Lung (tissue), 11 donors: ENCODE measurements at regions not wholly inside any gene's neighbourhood (a gene's known extent, or its start where the extent isn't known, plus 50 kb on each side); places are given as distances from the start of the nearest gene placed in this dataset.

Experiments used
- ATAC-seq: fragments of 200-7000 bp; cut with Tn5 transposase; one replicate; pipeline ENCODE4 v1.9.1; 2020; ENCODE audit warnings: moderate number of reproducible peaks; ENCODE audit not compliant: insufficient read depth, low FRiP score
- DNase-seq, 3 donors: peaks; one replicate each; pipeline ENCODE4 v3.0.0-alpha.2; 2013 to 2017
- H3K27ac ChIP-seq, 2 donors: one replicate each; pipeline ENCODE4 v1.5.1; 2013; ENCODE audit warnings: mild to moderate bottlenecking in 2 of 2, moderate library complexity in 2 of 2, control low read depth in 1 of 2, inconsistent platforms in 1 of 2, low read depth in 1 of 2, low read length in 1 of 2
- H3K27me3 ChIP-seq, 3 donors: one replicate each; pipeline ENCODE4 v1.5.1; 2013; ENCODE audit warnings: low read length in 2 of 3; ENCODE audit not compliant: control insufficient read depth in 3 of 3, insufficient read depth in 3 of 3
- H3K36me3 ChIP-seq, 4 donors: one replicate each; pipeline ENCODE4 v1.5.1; 2013; ENCODE audit warnings: low read length in 4 of 4, mild to moderate bottlenecking in 1 of 4, moderate library complexity in 1 of 4; ENCODE audit not compliant: control insufficient read depth in 4 of 4, insufficient read depth in 4 of 4
- H3K4me1 ChIP-seq, 5 donors: one replicate each; pipeline ENCODE4 v1.5.1; 2013; ENCODE audit warnings: low read length in 5 of 5, mild to moderate bottlenecking in 2 of 5, moderate library complexity in 1 of 5; ENCODE audit not compliant: control insufficient read depth in 5 of 5, insufficient read depth in 5 of 5
- H3K4me3 ChIP-seq: one replicate; pipeline ENCODE4 v1.5.1; 2013; ENCODE audit warnings: mild to moderate bottlenecking, control low read depth, moderate library complexity
- H3K9ac ChIP-seq, 2 donors: one replicate each; pipeline ENCODE4 v1.5.1; 2013; ENCODE audit warnings: low read length in 2 of 2, control low read depth in 1 of 2; ENCODE audit not compliant: insufficient read depth in 1 of 2
- H3K9me3 ChIP-seq, 4 donors: one replicate each; pipeline ENCODE4 v1.5.1; 2013; ENCODE audit warnings: low read length in 3 of 4, mild to moderate bottlenecking in 1 of 4, moderate library complexity in 1 of 4; ENCODE audit not compliant: control insufficient read depth in 4 of 4, insufficient read depth in 3 of 4
- WGBS, 2 donors: extraction: QIAGEN DNeasy Blood & Tissue Kit; methylation state at CpG; one replicate each; pipeline ENCODE4 v1.1.7; 2013; 5-methylcytosine and 5-hydroxymethylcytosine counted together
- TF ChIP-seq, protein P1 (sequence below): IDR thresholded peaks from 2 replicates; pipeline ENCODE4 v1.5.1; 2012; ENCODE audit warnings: mild to moderate bottlenecking; ENCODE audit errors: control extremely low read depth, extremely low read depth
- donor health status: control.
- donor health status: control.
- donor health status: Bipolar disorder and iron deficiency.
- donor health status: healthy.
- donor health status: DM: yes; HTN: yes; CAD: no.

DNA sequence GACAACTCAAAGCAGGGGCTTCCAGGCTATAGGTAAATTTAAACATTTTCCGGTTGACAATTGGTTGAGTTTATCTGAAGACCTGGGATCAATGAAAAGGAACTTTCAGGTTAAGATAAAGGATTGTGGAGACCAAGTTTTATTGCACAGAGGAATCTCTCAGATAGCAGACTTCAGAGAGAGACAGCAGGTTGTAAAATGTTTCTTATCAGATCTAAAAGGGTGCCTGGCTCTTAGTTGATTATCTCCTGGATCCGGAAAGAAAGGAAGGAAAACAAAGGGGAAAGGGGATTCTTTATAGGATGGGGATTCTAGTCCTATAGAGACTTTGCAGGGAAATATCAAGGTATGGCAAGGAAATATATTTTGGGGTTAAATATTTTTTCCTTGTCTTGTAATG lies 951.3 kb upstream of the SEMA6D start:
- 38 to 45% methylated on average over 2 of the region's 2 CpGs for WGBS, 2 donors
- no peak overlapping the region for H3K27ac ChIP-seq
- H3K36me3 ChIP-seq, result no peaks in the 10 kb centered on the region
- DNase-seq, result no peak
- H3K4me3 ChIP-seq, result no peak overlapping the region
- no peak for ATAC-seq
- no peak overlapping the region for H3K9ac ChIP-seq
- H3K9me3 ChIP-seq, result peaks cover 0 to 4% (median 2%) of the 10 kb centered on the region in 4 donors
- TF ChIP-seq, protein P1, sequence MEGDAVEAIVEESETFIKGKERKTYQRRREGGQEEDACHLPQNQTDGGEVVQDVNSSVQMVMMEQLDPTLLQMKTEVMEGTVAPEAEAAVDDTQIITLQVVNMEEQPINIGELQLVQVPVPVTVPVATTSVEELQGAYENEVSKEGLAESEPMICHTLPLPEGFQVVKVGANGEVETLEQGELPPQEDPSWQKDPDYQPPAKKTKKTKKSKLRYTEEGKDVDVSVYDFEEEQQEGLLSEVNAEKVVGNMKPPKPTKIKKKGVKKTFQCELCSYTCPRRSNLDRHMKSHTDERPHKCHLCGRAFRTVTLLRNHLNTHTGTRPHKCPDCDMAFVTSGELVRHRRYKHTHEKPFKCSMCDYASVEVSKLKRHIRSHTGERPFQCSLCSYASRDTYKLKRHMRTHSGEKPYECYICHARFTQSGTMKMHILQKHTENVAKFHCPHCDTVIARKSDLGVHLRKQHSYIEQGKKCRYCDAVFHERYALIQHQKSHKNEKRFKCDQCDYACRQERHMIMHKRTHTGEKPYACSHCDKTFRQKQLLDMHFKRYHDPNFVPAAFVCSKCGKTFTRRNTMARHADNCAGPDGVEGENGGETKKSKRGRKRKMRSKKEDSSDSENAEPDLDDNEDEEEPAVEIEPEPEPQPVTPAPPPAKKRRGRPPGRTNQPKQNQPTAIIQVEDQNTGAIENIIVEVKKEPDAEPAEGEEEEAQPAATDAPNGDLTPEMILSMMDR, result no peak
- no peaks in the 10 kb centered on the region for H3K4me1 ChIP-seq
- no peaks in the 10 kb centered on the region for H3K27me3 ChIP-seq

DNA sequence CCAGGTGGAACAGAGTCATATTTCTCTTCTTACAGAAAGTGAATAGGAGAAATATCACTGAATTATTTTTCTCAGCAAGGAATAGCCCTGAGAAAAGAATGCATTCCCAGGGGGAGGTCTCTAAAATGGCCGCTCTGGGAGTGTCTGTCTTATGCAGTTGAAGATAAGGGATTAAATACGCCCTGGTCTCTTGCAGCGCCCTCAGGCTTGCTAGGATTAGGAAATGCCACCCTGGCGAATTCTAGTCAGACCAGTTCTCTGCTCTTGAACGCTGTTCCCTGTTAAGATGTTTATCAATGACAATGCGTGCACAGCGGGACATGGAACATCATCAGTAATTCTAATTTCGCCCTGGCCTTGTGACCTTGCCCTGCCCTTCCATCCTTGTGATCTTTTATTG lies 949.0 kb upstream of the SEMA6D start:
- H3K9ac ChIP-seq, result no peak overlapping the region
- no peak overlapping the region for H3K4me3 ChIP-seq
- H3K27me3 ChIP-seq, result no peaks in the 10 kb centered on the region
- 84 to 89% methylated on average over 8 of the region's 8 CpGs for WGBS, 2 donors
- TF ChIP-seq, protein P1, result no peak
- ATAC-seq (no peak), DNase-seq (no peak)
- no peak overlapping the region for H3K27ac ChIP-seq
- H3K4me1 ChIP-seq, result no peaks in the 10 kb centered on the region
- H3K9me3 ChIP-seq, result peaks cover 0 to 4% (median 2%) of the 10 kb centered on the region in 4 donors
- no peaks in the 10 kb centered on the region for H3K36me3 ChIP-seq

GRCh38 chr15:46773016-46773415 lies 944.3 kb upstream of the SEMA6D start:
- peaks cover 0 to 4% (median 2%) of the 10 kb centered on the region in 4 donors for H3K9me3 ChIP-seq
- H3K27ac ChIP-seq, result no peak overlapping the region
- no peaks in the 10 kb centered on the region for H3K27me3 ChIP-seq
- 90 to 92% methylated on average over 9 of the region's 9 CpGs for WGBS, 2 donors
- H3K9ac ChIP-seq, result no peak overlapping the region
- DNase-seq (no peak), ATAC-seq (no peak)
- TF ChIP-seq, protein P1, result no peak
- no peaks in the 10 kb centered on the region for H3K36me3 ChIP-seq
- H3K4me3 ChIP-seq, result no peak overlapping the region
- H3K4me1 ChIP-seq, result no peaks in the 10 kb centered on the region

GRCh38 chr15:46778876-46779275 lies 938.4 kb upstream of the SEMA6D start:
- Histone ChIP-seq H3K4me1 (no peaks in the 10 kb centered on the region), H3K27ac (no peak overlapping the region), H3K9me3 (no peaks in the 10 kb centered on the region), H3K27me3 (no peaks in the 10 kb centered on the region), H3K36me3 (no peaks in the 10 kb centered on the region), H3K9ac (no peak overlapping the region), H3K4me3 (no peak overlapping the region)
- ATAC-seq (no peak), DNase-seq (no peak)
- TF ChIP-seq, protein P1, result no peak
- WGBS, 2 donors, result 87 to 90% methylated on average over 5 of the region's 5 CpGs
